ENCODE measurements at regions not wholly inside any gene's neighbourhood (a gene's known extent, or its start where the extent isn't known, plus 50 kb on each side); places are given as distances from the start of the nearest gene placed in this dataset.
"Not testable (repeated sequence)": the region's sequence is repeated elsewhere in the genome, so short reads cannot be mapped to it uniquely, and the experiment has no call there.

GRCh38 chr10:21403256-21404015 is 122.0 kb downstream of the SKIDA1 start:
- no peak for FAIRE-seq

- no peak for FAIRE-seq
Measured at GRCh38 chr10:21402606-21403083, 122.8 kb downstream of the SKIDA1 start.

GRCh38 chr10:21401196-21401595 is 124.3 kb downstream of the SKIDA1 start:
- FAIRE-seq, result no peak

- peak; percentile 7 for FAIRE-seq
Measured at GRCh38 chr10:21399392-21400035, 126.0 kb downstream of the SKIDA1 start.

- FAIRE-seq, result no peak
Measured at GRCh38 chr10:21398563-21399231, 126.8 kb downstream of the SKIDA1 start.

GRCh38 chr10:21396889-21397288 is 128.6 kb downstream of the SKIDA1 start:
- FAIRE-seq, result no peak

GRCh38 chr10:21393931-21394330 is 131.6 kb downstream of the SKIDA1 start:
- FAIRE-seq, result no peak

GRCh38 chr10:21388589-21388988 is 136.9 kb downstream of the SKIDA1 start:
- FAIRE-seq, result no peak

GRCh38 chr10:21387868-21388267 is 137.6 kb downstream of the SKIDA1 start:
- no peak for FAIRE-seq

- peak; percentile 25 for FAIRE-seq
Measured at GRCh38 chr10:21385996-21386585, 139.4 kb downstream of the SKIDA1 start.

- no peak for FAIRE-seq
Measured at GRCh38 chr10:21385536-21385935, 139.9 kb downstream of the SKIDA1 start.

- FAIRE-seq, result no peak
Measured at GRCh38 chr10:21379143-21379542, 146.3 kb downstream of the SKIDA1 start.

GRCh38 chr10:21375274-21375673 is 150.2 kb downstream of the SKIDA1 start:
- not testable (repeated sequence) for FAIRE-seq

GRCh38 chr10:21373881-21374280 is 151.6 kb downstream of the SKIDA1 start:
- FAIRE-seq, result not testable (repeated sequence)

GRCh38 chr10:21372651-21373410 is 152.7 kb downstream of the SKIDA1 start:
- FAIRE-seq, result peak; percentile 46

GRCh38 chr10:21369697-21370096 is 155.8 kb downstream of the SKIDA1 start:
- peak; percentile 40 for FAIRE-seq

GRCh38 chr10:21368728-21369425 is 156.6 kb downstream of the SKIDA1 start:
- FAIRE-seq, result no peak

GRCh38 chr10:21368022-21368582 is 157.4 kb downstream of the SKIDA1 start:
- no peak for FAIRE-seq

- FAIRE-seq, result not testable (repeated sequence)
Measured at GRCh38 chr10:21366108-21366507, 159.4 kb downstream of the SKIDA1 start.

- peak; percentile 96 for FAIRE-seq
Measured at GRCh38 chr10:21364196-21365114, 161.0 kb downstream of the SKIDA1 start.

All from TTC549 (cell line).